ENCODE measurements at regions not wholly inside any gene's neighbourhood (a gene's known extent, or its start where the extent isn't known, plus 50 kb on each side); places are given as distances from the start of the nearest gene placed in this dataset.

- no peak for TF ChIP-seq RAD21 (IDR thresholded peaks at IDR 0.05; ENCODE audit: low read depth)
- no peak for TF ChIP-seq FOXM1 (IDR thresholded peaks at IDR 0.05; ENCODE audit: borderline replicate concordance, low read depth)
- no peak for TF ChIP-seq TCF12 (IDR thresholded peaks at IDR 0.05; ENCODE audit: low read depth)
- TF ChIP-seq EP300 (IDR thresholded peaks at IDR 0.05; ENCODE audit: borderline replicate concordance) = no peak
- TF ChIP-seq YY1 (IDR thresholded peaks at IDR 0.05; ENCODE audit: low read depth) = no peak
- TF ChIP-seq, protein P1, sequence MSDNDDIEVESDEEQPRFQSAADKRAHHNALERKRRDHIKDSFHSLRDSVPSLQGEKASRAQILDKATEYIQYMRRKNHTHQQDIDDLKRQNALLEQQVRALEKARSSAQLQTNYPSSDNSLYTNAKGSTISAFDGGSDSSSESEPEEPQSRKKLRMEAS (IDR thresholded peaks at IDR 0.05) = no peak
- TF ChIP-seq NFIC (IDR thresholded peaks at IDR 0.05) = no peak
- no peak for TF ChIP-seq TEAD4 (IDR thresholded peaks at IDR 0.05)
- TF ChIP-seq REST (IDR thresholded peaks at IDR 0.05; ENCODE audit: low read depth) = no peak
- TF ChIP-seq CEBPB (IDR thresholded peaks at IDR 0.05) = no peak
Measured at GRCh38 chr6:150658421-150658820, 58.7 kb downstream of the PLEKHG1 start.
